GM18870 (cell line): ENCODE measurements at regions not wholly inside any gene's neighbourhood (a gene's known extent, or its start where the extent isn't known, plus 50 kb on each side); places are given as distances from the start of the nearest gene placed in this dataset.
"Not testable (repeated sequence)": the region's sequence is repeated elsewhere in the genome, so short reads cannot be mapped to it uniquely, and the experiment has no call there.

Experiments
- ATAC-seq: cut with Tn5 transposase; IDR thresholded peaks from one replicate; pipeline ENCODE4 v1.9.1; 2021; ENCODE audit warnings: moderate library complexity; ENCODE audit not compliant: unreplicated experiment

GRCh38 chr3:81198216-81198615 is 563.2 kb downstream of the GBE1 start:
- ATAC-seq = no peak

DNA sequence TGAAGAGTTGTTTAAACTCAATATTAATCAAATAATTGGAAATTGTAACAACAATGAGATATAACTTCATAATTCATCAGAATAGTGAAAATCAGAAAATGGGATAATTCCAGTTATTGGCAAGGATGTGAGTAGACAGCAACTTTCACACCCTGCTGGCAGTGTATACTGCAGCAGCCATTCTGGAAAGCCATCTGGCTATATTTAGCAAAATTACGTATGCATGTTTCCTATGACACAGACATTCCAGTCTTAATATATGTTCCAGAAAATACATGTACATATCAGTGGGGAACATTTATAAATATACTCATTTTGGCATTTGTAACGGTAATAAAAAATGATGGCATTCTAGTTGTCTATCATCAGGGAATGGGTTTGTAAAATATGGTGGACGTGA is 564.1 kb downstream of the GBE1 start:
- ATAC-seq = no peak

DNA sequence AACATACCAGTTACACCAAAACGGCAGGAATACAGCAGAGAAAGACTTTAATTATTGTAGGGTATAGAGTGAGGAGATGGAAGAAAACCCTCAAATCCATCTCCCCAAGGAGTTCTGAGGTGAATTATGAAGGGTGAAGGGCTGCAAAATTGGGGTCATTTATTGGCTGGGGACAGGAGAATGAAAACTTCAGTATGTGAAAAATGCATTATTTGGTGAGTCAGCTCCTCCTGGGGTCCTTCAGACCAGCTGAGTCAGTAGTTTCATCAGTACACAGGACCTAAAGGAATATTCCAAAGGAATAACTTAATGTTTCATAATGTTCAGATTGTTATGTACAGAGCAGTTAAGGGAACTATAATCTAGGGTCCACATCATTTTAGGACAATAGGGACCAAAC is 566.0 kb downstream of the GBE1 start:
- ATAC-seq = no peak

GRCh38 chr3:81186412-81186811 is 575.0 kb downstream of the GBE1 start:
- ATAC-seq = no peak

GRCh38 chr3:81182086-81182875 is 579.2 kb downstream of the GBE1 start:
- not testable (repeated sequence) for ATAC-seq

- no peak for ATAC-seq
Measured at GRCh38 chr3:81173514-81173913, 587.9 kb downstream of the GBE1 start.

GRCh38 chr3:81170298-81170697 is 591.1 kb downstream of the GBE1 start:
- no peak for ATAC-seq

DNA sequence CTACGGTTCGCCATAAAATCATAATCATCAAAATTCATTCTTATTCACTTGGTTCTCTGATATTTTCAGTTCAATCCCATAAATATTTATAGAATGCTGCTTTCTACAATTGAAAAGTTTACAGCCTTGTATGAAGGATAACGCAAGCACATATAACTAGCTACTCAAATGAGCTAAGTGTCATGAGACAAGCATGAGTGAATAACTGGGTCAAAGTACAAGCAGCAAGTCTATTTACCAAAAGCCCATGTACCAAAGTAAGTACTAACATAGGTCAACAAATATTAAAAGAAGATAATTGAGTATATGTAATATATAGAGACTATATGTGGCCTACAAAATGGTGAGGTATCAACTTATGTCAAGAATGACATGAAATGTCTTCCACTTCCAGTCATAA is 596.6 kb downstream of the GBE1 start:
- ATAC-seq = no peak

- no peak for ATAC-seq
Measured at GRCh38 chr3:81161851-81162250, 599.6 kb downstream of the GBE1 start.

DNA sequence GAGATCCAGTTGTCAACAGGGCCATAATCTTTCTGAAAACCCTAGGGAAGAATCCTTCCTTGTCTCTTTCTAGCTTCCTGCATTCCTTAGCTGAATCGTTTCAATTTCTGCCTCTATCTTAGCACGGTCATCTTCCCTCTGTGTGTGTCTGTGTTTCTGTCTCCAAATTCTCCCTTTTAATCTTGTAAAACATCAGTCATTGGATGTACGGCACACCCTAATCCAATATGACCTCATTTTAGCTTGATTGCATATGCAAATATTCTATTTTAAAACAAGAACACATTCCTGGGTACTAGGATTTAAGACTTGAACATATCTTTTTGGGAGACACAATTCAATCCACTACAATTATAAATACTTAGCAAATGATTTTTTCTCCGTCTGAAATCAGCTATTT is 600.3 kb downstream of the GBE1 start:
- no peak for ATAC-seq

GRCh38 chr3:81154611-81155143 is 606.8 kb downstream of the GBE1 start:
- ATAC-seq = no peak

DNA sequence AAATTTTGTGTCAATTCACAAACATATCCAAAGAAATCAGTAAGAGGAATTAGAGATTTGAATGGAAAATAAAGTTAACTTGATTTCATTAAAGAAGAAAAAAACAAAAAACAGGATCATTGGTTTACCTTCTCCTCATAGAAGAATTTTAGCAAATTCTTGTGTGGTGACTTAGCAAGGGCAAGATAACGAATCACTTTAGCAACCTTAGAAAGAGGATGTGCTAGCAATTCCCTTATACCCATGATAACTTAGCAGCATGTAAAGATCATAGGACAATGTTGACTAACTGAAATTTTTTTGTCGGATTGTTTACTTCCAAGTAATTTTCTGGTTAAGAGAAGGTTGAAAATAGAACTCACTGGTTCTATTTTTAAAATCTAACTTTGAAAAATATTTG is 609.3 kb downstream of the GBE1 start:
- ATAC-seq = no peak

GRCh38 chr3:81132995-81133394 is 628.5 kb downstream of the GBE1 start:
- ATAC-seq = no peak

GRCh38 chr3:81105789-81106488 is 655.5 kb downstream of the GBE1 start:
- ATAC-seq = no peak

DNA sequence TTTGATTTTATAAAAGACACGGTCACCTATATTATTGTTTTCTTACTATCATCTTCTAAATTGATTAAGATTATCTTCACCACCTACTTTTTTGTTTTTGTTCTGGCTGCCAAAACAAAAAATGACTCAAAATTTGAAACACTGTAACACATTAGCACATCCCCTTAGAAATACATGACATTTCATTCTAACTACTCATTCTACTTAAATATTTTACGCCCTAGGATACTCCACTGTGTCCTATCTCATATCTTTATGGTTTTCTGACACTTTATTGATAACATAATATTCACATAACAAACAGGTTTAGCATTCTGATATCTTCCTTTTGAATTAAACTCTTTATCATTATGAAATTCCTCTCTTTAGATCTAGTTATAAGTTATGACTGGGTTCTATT is 656.2 kb downstream of the GBE1 start:
- no peak for ATAC-seq

DNA sequence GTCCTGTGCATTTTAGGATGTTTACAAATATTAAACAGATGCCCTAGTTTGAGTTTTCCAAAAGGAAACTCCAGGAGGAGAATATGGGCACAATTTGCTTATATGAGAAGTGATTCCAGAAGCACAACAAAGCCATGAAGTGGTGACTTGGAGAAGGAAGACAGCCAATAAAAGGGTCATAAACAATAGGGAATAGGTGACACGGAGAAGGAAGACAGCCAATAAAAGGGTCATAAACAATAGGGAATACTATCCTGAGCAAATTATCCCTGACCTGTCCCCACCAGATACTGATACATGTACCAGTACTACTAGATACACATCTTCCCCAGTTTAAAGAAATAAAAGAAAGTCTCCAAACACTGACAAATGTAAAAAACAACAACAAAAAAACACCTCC is 663.6 kb downstream of the GBE1 start:
- no peak for ATAC-seq

- ATAC-seq = no peak
Measured at GRCh38 chr3:81095956-81096355, 665.5 kb downstream of the GBE1 start.

- ATAC-seq = no peak
Measured at GRCh38 chr3:81094986-81095385, 666.5 kb downstream of the GBE1 start.

GRCh38 chr3:81087607-81088006 is 673.8 kb downstream of the GBE1 start:
- no peak for ATAC-seq

DNA sequence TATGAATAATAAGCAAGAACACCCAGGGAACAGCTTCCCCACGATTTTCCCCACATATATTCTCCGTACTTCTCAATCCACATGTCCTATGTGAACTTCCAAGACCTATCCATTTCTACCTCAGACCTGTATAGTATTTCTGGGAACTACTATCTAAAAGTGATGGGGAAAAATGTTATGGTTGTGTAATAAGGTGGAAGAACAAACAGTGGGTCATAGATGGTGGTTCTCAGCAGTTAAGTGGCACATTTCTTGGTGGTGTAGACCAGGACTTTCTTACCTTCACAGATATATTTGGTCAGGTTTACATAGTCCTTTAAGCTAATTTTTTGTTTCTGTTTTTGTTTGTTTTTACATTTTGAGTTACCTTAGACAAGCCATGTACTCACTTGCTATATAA is 675.1 kb downstream of the GBE1 start:
- ATAC-seq = no peak

- no peak for ATAC-seq
Measured at GRCh38 chr3:81080608-81081007, 680.8 kb downstream of the GBE1 start.

DNA sequence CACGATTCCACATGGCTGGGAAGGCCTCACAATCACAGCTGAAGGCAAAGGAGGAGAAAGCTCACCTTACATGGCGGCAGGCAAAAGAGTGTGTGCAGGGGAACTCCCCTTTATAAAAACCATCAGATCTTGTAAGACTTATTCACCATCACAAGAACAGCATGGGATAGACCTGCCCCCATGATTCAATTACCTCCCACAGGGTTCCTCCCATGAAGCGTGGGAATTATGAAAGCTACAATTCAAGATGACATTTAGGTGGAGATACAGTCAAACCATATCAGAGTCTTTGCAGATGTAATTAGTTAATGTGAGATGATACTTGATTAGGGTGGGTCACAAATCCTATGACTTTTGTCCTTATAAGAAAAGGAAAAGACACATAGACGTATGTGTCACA is 688.9 kb downstream of the GBE1 start:
- no peak for ATAC-seq
